Kidney epithelial cell (primary cell): ENCODE measurements at regions not wholly inside any gene's neighbourhood (a gene's known extent, or its start where the extent isn't known, plus 50 kb on each side); places are given as distances from the start of the nearest gene placed in this dataset.
"Not testable (repeated sequence)": the region's sequence is repeated elsewhere in the genome, so short reads cannot be mapped to it uniquely, and the experiment has no call there.

Source experiments
- DNase-seq: peaks from one replicate; pipeline ENCODE4 v3.0.0-alpha.2; 2010; ENCODE audit warnings: low read depth
- H3K27me3 ChIP-seq: 2 replicates; pipeline ENCODE4 v1.6.0; 2011; ENCODE audit warnings: low read length; ENCODE audit not compliant: control insufficient read depth, insufficient read depth
- H3K36me3 ChIP-seq: 2 replicates; pipeline ENCODE4 v1.5.1; 2011; ENCODE audit warnings: low read length; ENCODE audit not compliant: control insufficient read depth, insufficient read depth
- H3K4me3 ChIP-seq: 2 replicates; pipeline ENCODE4 v1.5.1; 2011; ENCODE audit warnings: low read depth, mild to moderate bottlenecking, control low read depth, low read length
- TF ChIP-seq, protein P1 (sequence below): IDR thresholded peaks from 2 replicates; pipeline ENCODE4 v1.5.1; 2011; ENCODE audit warnings: mild to moderate bottlenecking, moderate library complexity, low read length, control low read depth, inconsistent platforms; ENCODE audit not compliant: insufficient read depth, poor library complexity, severe bottlenecking

DNA sequence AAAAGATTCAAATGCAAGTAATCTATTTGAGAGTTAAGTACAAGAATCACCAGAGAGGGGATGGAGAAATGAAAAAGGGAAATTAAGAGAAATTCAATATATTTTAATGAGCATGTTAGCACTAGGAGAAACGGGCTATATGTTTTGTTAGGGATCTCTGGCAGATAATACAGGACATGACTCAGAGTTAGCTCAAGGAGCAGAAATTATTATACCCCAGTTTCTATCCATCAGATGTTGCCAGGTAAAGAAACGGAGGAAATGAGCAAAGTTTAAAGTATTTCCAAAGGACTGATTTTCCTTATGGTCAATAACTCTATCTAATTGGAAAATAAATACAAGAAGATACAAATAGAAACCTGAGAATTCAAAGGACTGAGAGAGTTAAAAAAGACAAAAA lies 867.6 kb downstream of the TRAM1L1 start:
- Histone ChIP-seq H3K27me3 (no peaks in the 10 kb centered on the region), H3K4me3 (no peak overlapping the region), H3K36me3 (no peaks in the 10 kb centered on the region)
- TF ChIP-seq, protein P1, sequence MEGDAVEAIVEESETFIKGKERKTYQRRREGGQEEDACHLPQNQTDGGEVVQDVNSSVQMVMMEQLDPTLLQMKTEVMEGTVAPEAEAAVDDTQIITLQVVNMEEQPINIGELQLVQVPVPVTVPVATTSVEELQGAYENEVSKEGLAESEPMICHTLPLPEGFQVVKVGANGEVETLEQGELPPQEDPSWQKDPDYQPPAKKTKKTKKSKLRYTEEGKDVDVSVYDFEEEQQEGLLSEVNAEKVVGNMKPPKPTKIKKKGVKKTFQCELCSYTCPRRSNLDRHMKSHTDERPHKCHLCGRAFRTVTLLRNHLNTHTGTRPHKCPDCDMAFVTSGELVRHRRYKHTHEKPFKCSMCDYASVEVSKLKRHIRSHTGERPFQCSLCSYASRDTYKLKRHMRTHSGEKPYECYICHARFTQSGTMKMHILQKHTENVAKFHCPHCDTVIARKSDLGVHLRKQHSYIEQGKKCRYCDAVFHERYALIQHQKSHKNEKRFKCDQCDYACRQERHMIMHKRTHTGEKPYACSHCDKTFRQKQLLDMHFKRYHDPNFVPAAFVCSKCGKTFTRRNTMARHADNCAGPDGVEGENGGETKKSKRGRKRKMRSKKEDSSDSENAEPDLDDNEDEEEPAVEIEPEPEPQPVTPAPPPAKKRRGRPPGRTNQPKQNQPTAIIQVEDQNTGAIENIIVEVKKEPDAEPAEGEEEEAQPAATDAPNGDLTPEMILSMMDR = no peak
- no peak for DNase-seq

DNA sequence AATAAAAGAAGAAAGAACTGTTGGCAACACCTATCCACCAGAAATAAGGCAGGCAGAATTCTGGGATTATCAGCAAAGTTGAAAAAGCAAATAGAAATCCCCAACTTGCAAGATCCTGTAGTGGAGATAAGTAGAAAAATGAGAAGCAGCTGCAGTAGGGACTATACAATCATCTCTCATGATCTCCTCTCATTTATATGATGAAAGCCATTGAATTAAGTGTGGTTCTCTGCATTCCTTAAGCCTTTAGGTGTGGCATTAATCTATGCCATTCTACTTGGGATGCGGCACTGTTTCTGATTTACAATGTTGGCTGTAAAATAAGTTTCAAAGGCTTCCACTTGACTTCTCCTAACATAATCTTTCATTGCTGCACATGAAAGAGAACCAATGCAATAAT lies 869.8 kb downstream of the TRAM1L1 start:
- no peak overlapping the region for H3K4me3 ChIP-seq
- H3K27me3 ChIP-seq = no peaks in the 10 kb centered on the region
- TF ChIP-seq, protein P1 = no peak
- DNase-seq = no peak
- no peaks in the 10 kb centered on the region for H3K36me3 ChIP-seq

DNA sequence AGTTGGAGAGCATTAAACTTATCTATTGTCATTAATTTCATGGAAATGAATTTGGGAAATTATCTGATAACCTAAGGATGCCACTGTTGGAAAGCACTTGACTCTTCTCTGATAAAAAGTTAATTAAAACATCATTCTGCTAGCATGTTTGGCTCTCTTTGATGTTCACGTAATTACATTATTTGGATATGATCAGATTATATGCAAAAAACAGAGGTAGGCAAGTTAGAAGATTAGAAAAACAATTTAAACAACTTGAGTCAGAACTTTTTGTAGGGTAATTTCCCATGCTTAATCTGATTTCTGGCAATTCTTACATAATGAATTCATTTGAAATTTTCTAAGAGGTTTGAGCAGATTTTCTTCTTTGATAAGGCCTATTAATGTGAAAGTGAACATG lies 882.9 kb downstream of the TRAM1L1 start:
- TF ChIP-seq, protein P1 = no peak
- H3K27me3 ChIP-seq = no peaks in the 10 kb centered on the region
- H3K4me3 ChIP-seq = no peak overlapping the region
- no peak for DNase-seq
- no peaks in the 10 kb centered on the region for H3K36me3 ChIP-seq

DNA sequence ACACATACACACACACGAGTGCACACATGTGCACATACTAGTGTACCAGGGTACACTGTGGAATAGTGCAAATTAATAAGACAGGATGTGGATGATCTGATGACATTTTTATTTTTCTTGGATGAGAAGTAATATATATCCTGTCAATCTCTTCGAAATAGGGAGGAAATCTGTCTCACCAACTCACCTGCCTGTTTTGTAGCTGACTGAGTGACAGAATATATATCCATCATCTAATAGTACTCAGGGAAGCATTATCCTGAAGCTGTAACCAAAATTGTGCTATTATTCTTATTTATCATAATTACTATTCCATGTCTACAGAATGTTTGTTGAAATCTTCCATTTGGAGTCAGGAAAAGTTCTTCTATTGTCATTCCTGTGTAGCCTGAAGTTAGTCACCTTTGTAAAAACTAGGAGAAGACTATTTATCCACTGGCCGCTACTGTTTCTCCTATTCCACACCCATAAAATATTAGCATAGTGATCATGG lies 888.0 kb downstream of the TRAM1L1 start:
- H3K36me3 ChIP-seq = no peaks in the 10 kb centered on the region
- TF ChIP-seq, protein P1 = no peak
- no peak overlapping the region for H3K4me3 ChIP-seq
- no peaks in the 10 kb centered on the region for H3K27me3 ChIP-seq
- no peak for DNase-seq

DNA sequence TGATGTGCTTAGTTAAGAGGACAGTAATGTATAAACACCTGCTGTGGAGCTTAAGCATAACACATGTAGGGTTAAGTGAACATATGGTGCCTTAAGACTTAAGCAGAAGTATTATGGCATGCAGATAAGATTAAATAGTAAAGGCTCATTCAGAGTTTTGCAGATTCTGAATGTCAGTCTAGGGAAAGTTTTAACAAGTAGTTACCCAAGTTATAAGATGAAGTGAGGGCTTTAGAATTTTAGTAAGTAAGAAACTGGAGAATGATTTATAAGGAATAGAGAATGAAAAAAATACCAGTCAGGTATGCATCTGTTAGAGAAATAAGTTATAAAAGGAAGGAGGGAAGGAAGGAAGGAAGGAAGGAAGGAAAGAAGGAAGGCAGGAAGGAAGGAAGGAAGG lies 902.1 kb downstream of the TRAM1L1 start:
- H3K36me3 ChIP-seq = no peaks in the 10 kb centered on the region
- no peak overlapping the region for H3K4me3 ChIP-seq
- TF ChIP-seq, protein P1 = no peak

DNA sequence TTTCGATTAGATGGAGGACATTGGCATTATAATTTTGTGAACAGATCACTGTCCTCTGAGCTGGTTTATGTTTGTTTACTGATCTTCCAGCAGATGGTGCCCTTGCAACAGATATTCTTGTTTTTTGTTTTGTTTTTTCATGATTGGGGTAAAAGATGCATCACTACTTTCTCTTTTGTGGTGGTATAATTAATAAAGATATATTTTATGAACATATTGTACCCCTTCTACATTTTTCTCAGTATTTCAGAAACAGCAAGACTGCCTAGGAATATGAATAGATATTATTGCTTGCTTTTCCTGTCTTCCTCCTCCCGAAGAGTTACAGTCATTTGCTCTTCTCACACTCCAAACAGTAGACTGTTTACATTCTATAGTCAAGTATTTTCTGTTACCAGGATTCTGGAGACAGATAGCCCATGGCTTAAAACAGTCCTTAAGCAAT lies 905.2 kb downstream of the TRAM1L1 start:
- Histone ChIP-seq H3K27me3 (no peaks in the 10 kb centered on the region), H3K36me3 (no peaks in the 10 kb centered on the region), H3K4me3 (no peak overlapping the region)
- TF ChIP-seq, protein P1 = peak; percentile 47
- no peak for DNase-seq

More for the DNA sequence above, 902.1 kb downstream of the TRAM1L1 start:
- no peaks in the 10 kb centered on the region for H3K27me3 ChIP-seq
- no peak for DNase-seq

DNA sequence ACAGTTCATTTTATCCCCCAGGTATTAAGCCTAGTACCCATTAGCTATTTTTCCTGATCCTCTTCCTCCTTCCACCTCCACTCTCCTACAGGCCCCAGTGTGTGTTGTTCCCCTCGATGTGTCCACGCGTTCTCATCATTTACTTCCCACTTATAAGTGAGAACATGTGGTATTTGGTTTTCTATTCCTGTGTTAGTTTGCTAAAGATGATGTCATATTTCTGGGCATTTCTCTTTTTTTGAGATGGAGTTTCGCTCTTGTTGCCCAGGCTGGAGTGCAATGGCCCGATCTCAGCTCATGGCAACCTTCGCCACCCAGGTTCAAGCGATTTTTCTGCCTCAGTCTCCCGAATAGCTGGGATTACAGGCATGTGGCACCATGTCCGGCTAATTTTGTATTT lies 934.0 kb downstream of the TRAM1L1 start:
- not testable (repeated sequence) for H3K27me3 ChIP-seq, DNase-seq, H3K4me3 ChIP-seq, H3K36me3 ChIP-seq
